ENCODE measurements at regions not wholly inside any gene's neighbourhood (a gene's known extent, or its start where the extent isn't known, plus 50 kb on each side); places are given as distances from the start of the nearest gene placed in this dataset.

DNA sequence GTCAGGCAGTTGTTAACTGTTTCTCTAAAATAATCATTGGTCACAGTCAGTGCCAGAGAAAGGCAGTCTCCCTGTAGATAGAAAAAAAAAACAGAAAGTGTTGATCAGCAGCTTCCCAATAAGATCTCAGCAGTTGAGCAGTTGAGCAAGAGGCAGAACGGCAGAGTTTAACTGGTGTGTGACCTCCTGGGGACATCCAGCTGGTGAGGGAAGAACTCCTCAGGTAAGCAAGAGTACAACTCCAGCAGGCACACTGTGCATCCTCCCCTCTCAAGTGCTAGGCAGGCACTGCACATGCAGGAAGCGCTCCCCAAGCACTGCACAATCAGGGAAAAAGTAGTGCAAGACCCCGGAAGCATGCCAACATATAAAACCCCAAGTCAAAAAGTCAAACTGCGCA lies 1287.2 kb downstream of the NSUN3 start:
- TF ChIP-seq, protein P1, sequence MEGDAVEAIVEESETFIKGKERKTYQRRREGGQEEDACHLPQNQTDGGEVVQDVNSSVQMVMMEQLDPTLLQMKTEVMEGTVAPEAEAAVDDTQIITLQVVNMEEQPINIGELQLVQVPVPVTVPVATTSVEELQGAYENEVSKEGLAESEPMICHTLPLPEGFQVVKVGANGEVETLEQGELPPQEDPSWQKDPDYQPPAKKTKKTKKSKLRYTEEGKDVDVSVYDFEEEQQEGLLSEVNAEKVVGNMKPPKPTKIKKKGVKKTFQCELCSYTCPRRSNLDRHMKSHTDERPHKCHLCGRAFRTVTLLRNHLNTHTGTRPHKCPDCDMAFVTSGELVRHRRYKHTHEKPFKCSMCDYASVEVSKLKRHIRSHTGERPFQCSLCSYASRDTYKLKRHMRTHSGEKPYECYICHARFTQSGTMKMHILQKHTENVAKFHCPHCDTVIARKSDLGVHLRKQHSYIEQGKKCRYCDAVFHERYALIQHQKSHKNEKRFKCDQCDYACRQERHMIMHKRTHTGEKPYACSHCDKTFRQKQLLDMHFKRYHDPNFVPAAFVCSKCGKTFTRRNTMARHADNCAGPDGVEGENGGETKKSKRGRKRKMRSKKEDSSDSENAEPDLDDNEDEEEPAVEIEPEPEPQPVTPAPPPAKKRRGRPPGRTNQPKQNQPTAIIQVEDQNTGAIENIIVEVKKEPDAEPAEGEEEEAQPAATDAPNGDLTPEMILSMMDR (IDR thresholded peaks at IDR 0.05), result no peak
- TF ChIP-seq EZH2 (IDR thresholded peaks at IDR 0.05; ENCODE audit: borderline replicate concordance, insufficient read depth, low read depth, low read length, poor library complexity, severe bottlenecking), result no peak

All from B cell (primary cell).